ENCODE measurements at regions not wholly inside any gene's neighbourhood (a gene's known extent, or its start where the extent isn't known, plus 50 kb on each side); places are given as distances from the start of the nearest gene placed in this dataset.

- Histone ChIP-seq H3K27ac (ENCODE audit: low read depth, low read length) (no peak overlapping the region), H4K20me1 (ENCODE audit: insufficient read depth) (no peaks in the 10 kb centered on the region), H3K9me2 (ENCODE audit: insufficient read depth) (no peaks in the 10 kb centered on the region), H3K27me3 (ENCODE audit: insufficient read depth, low read length) (no peaks in the 10 kb centered on the region), H3K9ac (ENCODE audit: low read length) (no peak overlapping the region), H3K36me3 (ENCODE audit: control insufficient read depth in 1 of 2, insufficient read depth in 2 of 2, low read length in 2 of 2) (no peaks in the 10 kb centered on the region), H3K4me3 (replicated peaks in 1 of 2; ENCODE audit: low read depth in 1 of 2, low read length in 2 of 2) (no peak overlapping the region), H3K4me1 (ENCODE audit: control insufficient read depth in 1 of 2, insufficient read depth in 2 of 2, low read length in 2 of 2) (no peaks in the 10 kb centered on the region), H2AFZ (ENCODE audit: low read depth, low read length, poor library complexity, severe bottlenecking) (no peak overlapping the region), H3K79me2 (ENCODE audit: insufficient read depth, low read length) (no peaks in the 10 kb centered on the region), H3K4me2 (ENCODE audit: low read length) (no peak overlapping the region), H3K9me3 (ENCODE audit: control insufficient read depth in 1 of 2, insufficient read depth in 1 of 2, low read depth in 1 of 2, low read length in 2 of 2) (peaks cover 5 to 45% of the 10 kb centered on the region in 2 experiments; a peak in 2 of 4 replicates)
- ChIA-PET RAD21 (ENCODE audit: low non-redundant PET in 1 of 2, low total read pairs in 2 of 2, uncharacterized antibody in 2 of 2, unreplicated experiment in 2 of 2) (no interaction called here), POLR2A (no interaction called here), CTCF (no interaction called here)
- DNase-seq (ENCODE audit: low read depth, low spot score) (no peak), ATAC-seq (no peak)
- intact Hi-C loops (cut with micrococcal nuclease), result no loop called here
- no TSS peak for BruUV-seq (replicated peaks)
- TF ChIP-seq TCF7L2 (IDR thresholded peaks at IDR 0.05; ENCODE audit: borderline replicate concordance, extremely low read depth, insufficient read depth, insufficient read length) (no peak), SP1 (IDR thresholded peaks at IDR 0.05; ENCODE audit: low read depth) (no peak), JUND (IDR thresholded peaks at IDR 0.05) (no peak), ZBTB33 (IDR thresholded peaks at IDR 0.05; ENCODE audit: extremely low read depth, insufficient replicate concordance, low read length) (no peak), CEBPB (IDR thresholded peaks at IDR 0.05; ENCODE audit: low read depth) (no peak), ZFX (IDR thresholded peaks at IDR 0.05) (no peak), ELF1 (IDR thresholded peaks at IDR 0.05; ENCODE audit: borderline replicate concordance, low read depth) (no peak), SRF (IDR thresholded peaks at IDR 0.05; ENCODE audit: low read depth) (no peak), EZH2phosphoT487 (IDR thresholded peaks at IDR 0.05; ENCODE audit: borderline replicate concordance) (no peak), FOSL1 (IDR thresholded peaks at IDR 0.05; ENCODE audit: low read depth) (no peak), REST (IDR thresholded peaks at IDR 0.05; ENCODE audit: low read depth) (no peak), SIN3A (IDR thresholded peaks at IDR 0.05; ENCODE audit: low read depth) (no peak), POLR2AphosphoS5 (IDR thresholded peaks at IDR 0.05; ENCODE audit: low read depth, low read length) (no peak), EGR1 (IDR thresholded peaks at IDR 0.05; ENCODE audit: low read depth) (no peak)
- TF ChIP-seq, protein P1, sequence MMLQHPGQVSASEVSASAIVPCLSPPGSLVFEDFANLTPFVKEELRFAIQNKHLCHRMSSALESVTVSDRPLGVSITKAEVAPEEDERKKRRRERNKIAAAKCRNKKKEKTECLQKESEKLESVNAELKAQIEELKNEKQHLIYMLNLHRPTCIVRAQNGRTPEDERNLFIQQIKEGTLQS (IDR thresholded peaks at IDR 0.05), result no peak
- TF ChIP-seq, protein P2, sequence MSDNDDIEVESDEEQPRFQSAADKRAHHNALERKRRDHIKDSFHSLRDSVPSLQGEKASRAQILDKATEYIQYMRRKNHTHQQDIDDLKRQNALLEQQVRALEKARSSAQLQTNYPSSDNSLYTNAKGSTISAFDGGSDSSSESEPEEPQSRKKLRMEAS (IDR thresholded peaks at IDR 0.05), result no peak
Observed at GRCh38 chr5:2829239-2829638, 77.8 kb upstream of the IRX2 start.
